ENCODE measurements at regions not wholly inside any gene's neighbourhood (a gene's known extent, or its start where the extent isn't known, plus 50 kb on each side); places are given as distances from the start of the nearest gene placed in this dataset.
"Not testable (repeated sequence)": the region's sequence is repeated elsewhere in the genome, so short reads cannot be mapped to it uniquely, and the experiment has no call there.

DNA sequence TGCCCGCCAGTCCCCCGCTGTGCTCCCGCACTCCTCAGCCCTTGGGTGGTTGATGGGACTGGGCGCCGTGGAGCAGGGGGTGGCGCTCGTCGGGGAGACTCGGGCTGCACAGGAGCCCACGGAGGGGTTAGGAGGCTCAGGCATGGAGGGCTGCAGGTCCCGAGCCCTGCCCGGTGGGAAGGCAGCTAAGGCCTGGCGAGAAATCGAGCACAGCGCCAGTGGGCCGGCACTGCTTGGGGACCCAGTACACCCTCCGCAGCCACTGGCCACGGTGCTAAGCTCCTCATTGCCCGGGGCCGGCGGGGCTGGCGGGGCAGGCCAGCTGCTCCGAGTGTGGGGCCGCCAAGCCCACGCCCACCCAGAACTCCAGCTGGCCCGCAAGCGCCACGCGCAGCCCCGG is 1496.5 kb upstream of the LRRTM3 start:
- not testable (repeated sequence) for DNase-seq

- DNase-seq = no peak
Measured at GRCh38 chr10:65430979-65431378, 1494.9 kb upstream of the LRRTM3 start.

GRCh38 chr10:65470986-65471385 is 1454.8 kb upstream of the LRRTM3 start:
- no peak for DNase-seq

- DNase-seq = no peak
Measured at GRCh38 chr10:65482848-65483247, 1443.0 kb upstream of the LRRTM3 start.

DNA sequence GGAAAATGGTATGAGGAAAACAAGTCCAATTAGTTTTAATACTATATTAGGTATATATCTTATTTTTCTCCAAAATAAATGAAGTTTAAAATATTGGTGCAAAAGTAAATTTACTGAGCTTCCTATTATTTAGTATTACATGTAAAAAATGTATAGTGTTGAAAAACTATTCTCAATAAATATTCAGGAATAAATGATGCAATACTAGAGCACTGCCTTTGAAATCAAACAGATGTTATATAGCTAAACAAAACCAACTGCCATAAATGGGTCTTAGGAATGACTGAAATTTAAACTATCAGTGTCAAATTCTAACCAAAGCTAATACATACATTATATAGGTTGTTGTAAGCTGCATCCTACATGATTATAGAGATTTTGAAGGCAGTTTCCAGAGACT is 1434.0 kb upstream of the LRRTM3 start:
- DNase-seq = no peak

GRCh38 chr10:65496541-65496940 is 1429.3 kb upstream of the LRRTM3 start:
- DNase-seq = no peak

DNA sequence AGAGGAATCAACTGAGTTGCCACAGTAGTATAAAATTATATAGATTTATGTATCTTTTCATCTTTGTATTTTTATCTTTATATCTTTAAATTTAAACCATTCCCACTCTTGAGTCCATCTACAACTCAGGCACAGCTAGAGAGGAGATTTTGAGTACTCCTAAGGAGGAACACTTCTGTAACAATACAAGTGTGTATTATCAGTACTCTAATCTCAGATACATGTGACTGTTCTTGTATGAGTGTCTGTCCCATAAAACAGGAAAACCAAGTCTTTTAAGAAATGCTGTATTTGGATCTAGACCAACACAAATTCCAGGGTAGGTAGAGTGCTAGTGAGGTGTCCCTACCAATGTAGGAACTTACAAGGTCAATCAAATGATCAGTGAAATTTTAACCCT is 1428.0 kb upstream of the LRRTM3 start:
- DNase-seq = no peak

DNA sequence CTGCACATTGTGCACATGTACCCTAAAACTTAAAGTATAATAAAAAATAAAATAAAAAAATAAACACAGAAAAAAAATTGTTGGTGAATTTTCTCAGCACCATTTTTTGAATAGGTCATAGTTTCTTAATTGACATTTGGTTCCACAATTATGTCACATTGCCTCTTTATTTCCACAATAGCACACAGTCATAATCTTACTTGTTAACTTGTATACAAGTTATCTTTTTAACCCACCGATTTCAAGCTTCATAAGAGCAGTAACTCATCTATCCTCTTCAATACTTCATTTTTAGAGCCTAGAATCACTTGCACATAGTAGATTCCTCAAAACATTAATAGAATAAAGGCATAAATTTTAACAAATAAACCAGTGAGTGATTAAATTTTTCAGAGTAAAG is 1425.1 kb upstream of the LRRTM3 start:
- DNase-seq = no peak

DNA sequence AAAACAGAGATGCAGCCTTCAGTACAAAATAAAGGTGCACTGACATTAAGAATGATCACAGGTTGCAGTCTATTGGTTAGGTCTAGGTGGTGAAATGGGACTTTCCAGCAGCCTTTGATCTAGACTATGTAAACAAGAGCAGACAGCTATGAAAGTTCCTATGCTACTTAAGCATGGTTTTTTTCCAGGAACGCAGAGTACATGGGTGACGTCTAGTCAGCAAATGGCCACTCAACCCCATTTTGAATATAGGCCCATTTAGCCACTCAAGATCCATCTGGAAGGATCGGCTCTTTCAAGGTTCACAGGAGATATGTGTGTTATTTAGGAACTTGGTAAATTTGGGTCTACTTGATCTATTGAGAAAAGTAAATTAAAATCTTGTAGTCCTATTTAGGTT is 1424.6 kb upstream of the LRRTM3 start:
- peak; percentile 54 for DNase-seq

DNA sequence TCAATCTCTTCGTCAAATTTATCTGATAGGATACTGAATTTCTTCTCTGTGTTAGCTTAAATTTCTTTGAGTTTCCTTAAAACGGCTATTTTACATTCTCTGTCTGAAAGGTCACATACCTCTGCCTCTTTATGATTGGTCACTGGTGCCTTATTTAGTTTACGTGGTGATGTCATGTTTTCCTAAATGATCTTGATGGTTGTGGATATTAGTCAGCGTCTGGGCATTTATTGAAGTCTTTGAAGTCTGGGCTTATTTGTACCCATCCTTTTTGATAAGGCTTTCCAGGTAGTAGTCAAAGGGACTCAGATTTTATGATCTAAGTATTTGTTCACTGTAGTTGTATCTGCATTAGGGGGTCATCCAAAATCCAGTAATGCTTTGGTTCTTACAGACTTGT is 1407.5 kb upstream of the LRRTM3 start:
- DNase-seq = no peak

- no peak for DNase-seq
Measured at GRCh38 chr10:65528986-65529385, 1396.8 kb upstream of the LRRTM3 start.

GRCh38 chr10:65531545-65531944 is 1394.3 kb upstream of the LRRTM3 start:
- DNase-seq = no peak

- DNase-seq = no peak
Measured at GRCh38 chr10:65534771-65535170, 1391.1 kb upstream of the LRRTM3 start.

- DNase-seq = no peak
Measured at GRCh38 chr10:65544756-65545155, 1381.1 kb upstream of the LRRTM3 start.

DNA sequence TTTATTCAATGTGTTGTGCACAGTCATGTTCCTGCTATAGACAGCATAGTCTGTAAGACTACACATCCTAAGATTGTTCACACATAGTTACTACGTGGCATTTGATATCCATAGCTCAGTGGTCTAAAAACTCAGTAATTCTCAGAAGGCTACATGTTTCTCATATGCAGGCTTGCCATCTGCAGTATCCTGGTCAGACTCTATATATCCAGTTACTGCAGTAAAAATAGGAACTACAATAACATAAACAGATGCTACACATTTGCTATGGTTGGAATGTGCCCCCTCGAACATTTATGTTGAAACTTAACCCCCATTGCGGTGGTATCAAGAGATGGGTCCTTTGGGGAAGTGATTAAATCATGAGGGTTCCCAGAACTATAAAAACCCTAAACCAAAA is 1377.8 kb upstream of the LRRTM3 start:
- DNase-seq = no peak

- no peak for DNase-seq
Measured at GRCh38 chr10:65550761-65551160, 1375.1 kb upstream of the LRRTM3 start.

DNA sequence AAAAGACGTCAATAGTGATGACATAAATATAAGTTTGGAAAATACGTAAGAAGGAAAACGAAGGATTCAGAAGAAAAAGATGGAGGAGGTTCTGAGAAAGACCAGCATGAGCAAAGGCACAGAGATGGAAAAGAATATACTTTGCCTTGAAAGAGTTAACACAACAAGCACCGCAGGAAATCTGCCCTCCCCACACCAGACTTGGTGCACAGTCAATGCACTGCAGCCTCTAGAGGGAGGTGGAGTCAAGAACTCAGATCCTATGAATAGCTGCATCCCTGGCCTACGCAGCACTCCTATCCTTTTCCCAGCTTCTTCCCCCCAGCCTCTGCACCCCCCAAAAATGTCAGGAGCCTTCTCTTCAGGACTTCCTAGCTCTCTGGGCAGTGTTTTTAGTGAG is 1370.6 kb upstream of the LRRTM3 start:
- no peak for DNase-seq

DNA sequence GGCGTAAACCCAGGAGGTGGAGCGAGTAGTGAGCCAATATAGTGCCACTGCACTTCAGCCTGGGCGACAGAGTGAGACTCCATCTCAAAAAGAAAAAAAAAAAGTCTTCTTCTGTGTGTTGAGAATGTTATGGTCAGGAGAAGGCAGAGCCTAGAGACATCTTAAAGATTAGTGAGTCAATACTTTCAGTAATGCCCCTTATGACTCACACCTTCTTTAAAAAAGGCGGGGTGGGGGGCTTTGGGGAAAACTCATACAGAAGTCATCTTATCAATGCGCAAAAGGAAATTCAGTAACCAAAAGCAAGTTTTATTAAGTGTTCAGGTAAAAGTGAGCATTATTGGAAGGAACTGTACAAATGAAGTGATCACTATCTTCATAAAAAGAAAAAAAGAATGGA is 1369.8 kb upstream of the LRRTM3 start:
- DNase-seq = no peak

DNA sequence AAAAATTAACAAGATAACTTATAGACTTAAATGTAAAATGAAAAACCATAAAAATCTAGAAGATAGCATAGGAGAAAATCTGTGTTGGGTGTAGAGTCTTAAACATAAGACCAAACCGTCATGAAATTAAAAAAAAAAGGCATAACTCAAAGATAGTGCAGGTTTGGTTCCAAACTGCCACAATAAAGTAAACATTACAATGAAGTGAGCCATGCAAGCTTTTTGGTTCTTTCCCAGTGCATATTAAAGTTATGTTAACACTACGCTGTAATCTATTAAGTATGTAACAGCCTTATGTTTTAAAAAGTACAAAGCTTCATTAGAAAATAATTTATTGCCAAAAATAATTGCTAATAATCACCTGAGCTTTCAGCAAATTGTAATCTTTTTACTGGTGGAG is 1366.5 kb upstream of the LRRTM3 start:
- DNase-seq = no peak

DNA sequence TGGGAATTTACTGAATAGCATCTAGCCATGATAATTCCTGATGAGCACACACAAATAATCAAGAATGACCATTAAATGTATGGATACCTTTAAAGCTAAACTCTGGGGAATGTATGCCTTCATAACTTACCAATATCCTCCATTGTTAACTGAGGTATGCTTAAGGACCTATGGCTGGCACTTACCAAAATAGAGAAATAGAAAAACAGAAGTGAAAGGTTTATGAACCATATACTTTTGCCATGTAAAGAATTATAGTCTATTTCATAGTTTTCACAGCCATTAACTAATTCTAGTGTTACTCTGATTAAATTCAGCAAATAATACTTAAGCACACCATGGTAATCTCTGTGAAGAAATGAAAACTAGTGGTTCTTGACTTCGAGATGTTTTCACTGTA is 1360.6 kb upstream of the LRRTM3 start:
- no peak for DNase-seq

DNA sequence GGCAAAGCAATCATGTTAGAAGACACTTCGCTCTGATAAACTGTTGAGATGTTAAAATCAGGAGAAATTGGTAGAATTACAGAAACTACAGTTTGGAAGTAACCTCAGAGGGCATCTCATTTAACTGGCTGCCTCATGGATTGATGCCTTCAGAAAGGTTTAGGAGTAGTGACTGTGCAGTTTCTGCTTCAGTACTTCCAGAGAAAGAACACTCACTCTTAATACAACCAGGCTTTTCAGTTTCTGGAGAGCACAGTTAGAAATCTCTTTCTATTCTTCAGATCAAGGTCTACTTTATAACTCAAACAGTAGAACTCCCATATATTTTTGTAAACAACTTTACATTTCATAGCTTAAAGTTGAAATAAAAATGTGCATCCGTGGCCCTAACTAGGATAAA is 1358.9 kb upstream of the LRRTM3 start:
- no peak for DNase-seq

- no peak for DNase-seq
Measured at GRCh38 chr10:65570143-65571010, 1355.5 kb upstream of the LRRTM3 start.

- DNase-seq = no peak
Measured at GRCh38 chr10:65571011-65571570, 1354.7 kb upstream of the LRRTM3 start.

- no peak for DNase-seq
Measured at GRCh38 chr10:65581426-65582026, 1344.3 kb upstream of the LRRTM3 start.

Data from CD4-positive, alpha-beta T cell treated with Interleukin-4 for 4 hours (primary cell).